RWPE1 (cell line): ENCODE measurements at regions not wholly inside any gene's neighbourhood (a gene's known extent, or its start where the extent isn't known, plus 50 kb on each side); places are given as distances from the start of the nearest gene placed in this dataset.
"Not testable (repeated sequence)": the region's sequence is repeated elsewhere in the genome, so short reads cannot be mapped to it uniquely, and the experiment has no call there.

Experiments
- CTCF ChIA-PET: fragments of 350-600 bp; sonication (Branson Sonifier 250); formaldehyde crosslinking; extraction: SDS; loops from one replicate; lab custom pipeline; 2021; lab: Yijun Ruan, JAX
- POLR2A ChIA-PET: fragments of 400-600 bp; formaldehyde crosslinking; extraction: SDS; loops from one replicate; lab custom pipeline; 2020; ENCODE audit warnings: antibody characterized with exemption; ENCODE audit not compliant: low non-redundant PET; lab: Yijun Ruan, JAX
- DNase-seq: peaks from one replicate; pipeline ENCODE4 v3.0.0; 2012; ENCODE audit warnings: low spot score
- H3K27ac ChIP-seq: fragments of 450-650 bp; 2 replicates; pipeline ENCODE4 v1.5.1; 2017
- CTCF ChIP-seq: fragments of 450-650 bp; conservative IDR thresholded peaks from 2 replicates; pipeline ENCODE4 v1.5.1; 2017; ENCODE audit warnings: low read depth, mild to moderate bottlenecking

- ChIA-PET CTCF (interaction anchor here (0.6 to 5.4 kb wide), 7 partner anchors 14 to 466 kb away, joined by 3 to 52 read pairs (median 4); no protein-coding TSS in a partner anchor), POLR2A (interaction anchor here (0.5 kb wide), 1 partner anchor 375 kb away, joined by 3 read pairs; no protein-coding TSS in a partner anchor)
- no peak for TF ChIP-seq CTCF
- H3K27ac ChIP-seq, result no peak overlapping the region
- no peak for DNase-seq
Measured at GRCh38 chr5:174793076-174793475, 68.7 kb downstream of the MSX2 start.

- DNase-seq, POLR2A ChIA-PET, H3K27ac ChIP-seq: not testable (repeated sequence)
- CTCF ChIA-PET, result interaction anchor here (0.7 to 5.4 kb wide), 5 partner anchors 64 to 465 kb away, joined by 3 to 52 read pairs (median 3); no protein-coding TSS in a partner anchor
Measured at GRCh38 chr5:174792265-174792664, 67.9 kb downstream of the MSX2 start.

- no peak overlapping the region for H3K27ac ChIP-seq
- ChIA-PET POLR2A (no interaction called here), CTCF (interaction anchor here (0.5 to 1.0 kb wide), 3 partner anchors 49 to 479 kb away, joined by 3 to 7 read pairs (median 4); no protein-coding TSS in a partner anchor)
- TF ChIP-seq CTCF, result no peak
- no peak for DNase-seq
Measured at GRCh38 chr5:174790906-174791305, 66.5 kb downstream of the MSX2 start.

GRCh38 chr5:174789596-174789995, 65.2 kb downstream of the MSX2 start:
- ChIA-PET CTCF (interaction anchor here (0.6 to 1.5 kb wide), 3 partner anchors 89 to 370 kb away, joined by 4 to 6 read pairs (median 4); no protein-coding TSS in a partner anchor), POLR2A (interaction anchor here (0.6 kb wide), 1 partner anchor 377 kb away, joined by 3 read pairs; no protein-coding TSS in a partner anchor)
- TF ChIP-seq CTCF, result no peak
- no peak overlapping the region for H3K27ac ChIP-seq
- no peak for DNase-seq

GRCh38 chr5:174785120-174785680, 60.8 kb downstream of the MSX2 start:
- CTCF ChIA-PET, result no interaction called here

More at GRCh38 chr5:174785120-174785680, 60.8 kb downstream of the MSX2 start:
- no peak overlapping the region for H3K27ac ChIP-seq
- no peak for DNase-seq
- no peak for TF ChIP-seq CTCF
- POLR2A ChIA-PET, result no interaction called here
